HFF-Myc (cell line): ENCODE measurements at regions not wholly inside any gene's neighbourhood (a gene's known extent, or its start where the extent isn't known, plus 50 kb on each side); places are given as distances from the start of the nearest gene placed in this dataset.
A peak's percentile ranks its signal among the peaks of the same experiment; 100 is the strongest.

Experiments used
- DNase-seq: peaks from one replicate; pipeline ENCODE4 v3.0.0-alpha.2; 2011; ENCODE audit warnings: low read depth; ENCODE audit errors: extremely low read depth
- H3K4me3 ChIP-seq: replicated peaks from 2 replicates; pipeline ENCODE4 v1.5.1; 2011; ENCODE audit warnings: low read depth, mild to moderate bottlenecking, control low read depth, low read length
- CTCF ChIP-seq: IDR thresholded peaks from 2 replicates; pipeline ENCODE4 v1.5.1; 2012; ENCODE audit warnings: mild to moderate bottlenecking, low read depth, low read length, control low read depth; ENCODE audit errors: missing control alignments

DNA sequence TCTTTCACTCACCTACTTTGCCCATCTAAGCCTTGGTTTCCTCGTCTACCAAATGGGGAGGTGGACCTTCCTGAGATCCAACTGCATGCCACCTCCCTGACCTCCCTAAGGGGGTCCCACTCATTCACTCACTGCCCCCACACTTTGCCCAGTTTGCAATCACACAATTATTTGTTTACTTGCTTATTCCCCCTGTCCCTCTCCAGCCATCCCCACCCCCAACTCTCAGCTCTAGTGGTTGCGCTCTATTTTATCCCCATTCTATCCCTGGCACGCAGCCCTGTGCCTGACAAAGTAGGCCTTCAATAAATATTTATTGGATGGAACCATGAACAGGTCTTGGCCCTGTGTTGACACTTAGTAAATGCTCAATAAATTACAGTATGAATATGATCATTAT is 130.8 kb upstream of the LARP1 start:
- H3K4me3 ChIP-seq, result no peak overlapping the region
- no peak for DNase-seq
- no peak for TF ChIP-seq CTCF

- no peak overlapping the region for H3K4me3 ChIP-seq
- DNase-seq, result no peak
- no peak for TF ChIP-seq CTCF
Observed at GRCh38 chr5:154620411-154620810, 134.8 kb upstream of the LARP1 start.

DNA sequence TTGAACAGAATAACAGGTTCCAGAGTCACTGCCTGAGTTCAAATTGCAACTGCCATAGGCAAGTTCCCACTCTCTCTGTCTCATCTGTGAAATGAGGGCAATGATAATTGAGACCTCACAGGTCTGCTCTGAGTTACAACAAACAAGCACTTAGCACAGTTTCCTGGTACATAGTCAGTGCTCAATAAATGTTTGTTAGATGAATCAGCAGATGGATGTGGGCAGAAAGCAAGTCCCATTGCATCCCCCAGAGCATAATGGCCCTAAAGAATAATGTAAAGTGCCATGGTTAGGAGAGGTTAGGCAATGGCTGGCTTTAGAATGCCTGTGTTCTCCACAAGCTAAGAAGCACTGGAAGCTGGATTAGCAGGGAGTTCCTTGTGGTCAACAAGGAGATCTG is 136.5 kb upstream of the LARP1 start:
- TF ChIP-seq CTCF, result no peak
- H3K4me3 ChIP-seq, result no peak overlapping the region
- DNase-seq, result peak; percentile 35

DNA sequence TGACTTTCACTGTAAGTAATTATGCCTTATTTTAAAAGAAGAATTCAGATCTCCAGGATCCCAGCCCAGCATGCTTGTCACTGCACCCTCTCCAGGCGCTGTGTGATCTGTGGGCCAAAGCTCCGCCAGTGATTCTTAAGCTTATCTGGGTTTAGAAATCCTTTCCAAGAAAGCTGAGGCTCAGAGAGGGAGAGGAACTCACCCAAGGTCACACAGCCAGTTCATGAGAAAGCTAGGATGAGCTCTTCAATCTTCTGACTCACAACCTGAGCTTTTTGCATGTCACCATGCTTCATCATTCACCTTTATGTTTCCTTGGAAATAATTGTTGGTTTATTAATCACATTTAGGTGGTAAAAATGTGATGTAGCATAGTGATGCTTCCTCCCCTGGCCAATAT is 136.6 kb upstream of the HAND1 start:
- no peak for TF ChIP-seq CTCF
- no peak for DNase-seq
- no peak overlapping the region for H3K4me3 ChIP-seq

DNA sequence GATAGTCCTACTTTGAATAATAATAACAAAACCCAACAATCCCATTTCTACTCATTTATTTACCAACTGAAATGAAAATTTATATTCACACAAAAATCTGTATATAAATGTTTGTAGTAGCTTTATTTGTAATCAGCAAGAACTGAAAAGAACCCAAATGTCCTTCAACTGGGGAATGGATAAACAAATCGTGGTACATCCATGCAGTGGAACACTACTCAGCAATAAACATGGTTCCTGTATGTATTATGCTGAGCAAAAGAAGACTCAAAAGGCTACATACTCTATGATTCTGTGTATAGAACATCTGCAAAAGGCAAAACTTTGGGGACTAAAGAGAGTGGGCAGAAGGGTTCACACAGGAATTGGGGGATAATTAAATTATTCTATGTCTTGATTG is 136.1 kb upstream of the HAND1 start:
- no peak overlapping the region for H3K4me3 ChIP-seq
- no peak for DNase-seq
- TF ChIP-seq CTCF, result no peak

GRCh38 chr5:154612666-154613065 is 134.6 kb upstream of the HAND1 start:
- no peak for TF ChIP-seq CTCF
- H3K4me3 ChIP-seq, result no peak overlapping the region
- DNase-seq, result no peak

GRCh38 chr5:154611341-154611767 is 133.3 kb upstream of the HAND1 start:
- no peak overlapping the region for H3K4me3 ChIP-seq
- no peak for TF ChIP-seq CTCF
- DNase-seq, result no peak
